ENCODE measurements at regions not wholly inside any gene's neighbourhood (a gene's known extent, or its start where the extent isn't known, plus 50 kb on each side); places are given as distances from the start of the nearest gene placed in this dataset.

DNA sequence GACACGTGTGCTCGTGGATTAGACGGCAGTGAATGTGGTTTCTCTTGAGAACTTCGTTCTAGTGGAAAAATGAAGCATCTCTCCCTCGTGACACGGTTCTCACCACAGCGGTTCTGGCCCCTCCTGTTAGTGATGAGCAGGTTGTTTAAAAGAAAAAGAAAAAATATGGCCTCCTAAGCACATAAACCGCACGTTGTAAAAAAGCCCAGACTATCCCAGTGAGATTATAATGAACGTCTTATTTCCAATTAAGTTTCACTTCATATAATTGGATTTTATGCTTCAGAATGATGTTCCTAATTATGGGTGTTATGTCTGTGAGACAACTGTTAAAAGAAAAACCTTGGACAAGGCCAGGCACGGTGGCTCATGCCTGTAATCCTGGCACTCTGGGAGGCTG lies 74.5 kb upstream of the FRMD1 start:
- TF ChIP-seq POLR2A (conservative IDR thresholded peaks at IDR 0.05) (no peak), ZZZ3 (IDR thresholded peaks at IDR 0.05) (no peak), SREBF2 (CRISPR knock-in tag; IDR thresholded peaks at IDR 0.05) (no peak), ZNF561 (CRISPR knock-in tag; conservative IDR thresholded peaks at IDR 0.05) (no peak), RFX5 (IDR thresholded peaks at IDR 0.05; ENCODE audit: low read depth, low read length) (no peak), RBM17 (IDR thresholded peaks at IDR 0.05; ENCODE audit: borderline replicate concordance, low read depth, low read length) (no peak), PYGO2 (tag; IDR thresholded peaks at IDR 0.05) (no peak), ZNF143 (CRISPR knock-in tag; IDR thresholded peaks at IDR 0.05) (no peak), SMARCB1 (IDR thresholded peaks at IDR 0.05; ENCODE audit: insufficient read length, low read depth) (no peak), HDAC2 (IDR thresholded peaks at IDR 0.05) (no peak)
- TF ChIP-seq, protein P1, sequence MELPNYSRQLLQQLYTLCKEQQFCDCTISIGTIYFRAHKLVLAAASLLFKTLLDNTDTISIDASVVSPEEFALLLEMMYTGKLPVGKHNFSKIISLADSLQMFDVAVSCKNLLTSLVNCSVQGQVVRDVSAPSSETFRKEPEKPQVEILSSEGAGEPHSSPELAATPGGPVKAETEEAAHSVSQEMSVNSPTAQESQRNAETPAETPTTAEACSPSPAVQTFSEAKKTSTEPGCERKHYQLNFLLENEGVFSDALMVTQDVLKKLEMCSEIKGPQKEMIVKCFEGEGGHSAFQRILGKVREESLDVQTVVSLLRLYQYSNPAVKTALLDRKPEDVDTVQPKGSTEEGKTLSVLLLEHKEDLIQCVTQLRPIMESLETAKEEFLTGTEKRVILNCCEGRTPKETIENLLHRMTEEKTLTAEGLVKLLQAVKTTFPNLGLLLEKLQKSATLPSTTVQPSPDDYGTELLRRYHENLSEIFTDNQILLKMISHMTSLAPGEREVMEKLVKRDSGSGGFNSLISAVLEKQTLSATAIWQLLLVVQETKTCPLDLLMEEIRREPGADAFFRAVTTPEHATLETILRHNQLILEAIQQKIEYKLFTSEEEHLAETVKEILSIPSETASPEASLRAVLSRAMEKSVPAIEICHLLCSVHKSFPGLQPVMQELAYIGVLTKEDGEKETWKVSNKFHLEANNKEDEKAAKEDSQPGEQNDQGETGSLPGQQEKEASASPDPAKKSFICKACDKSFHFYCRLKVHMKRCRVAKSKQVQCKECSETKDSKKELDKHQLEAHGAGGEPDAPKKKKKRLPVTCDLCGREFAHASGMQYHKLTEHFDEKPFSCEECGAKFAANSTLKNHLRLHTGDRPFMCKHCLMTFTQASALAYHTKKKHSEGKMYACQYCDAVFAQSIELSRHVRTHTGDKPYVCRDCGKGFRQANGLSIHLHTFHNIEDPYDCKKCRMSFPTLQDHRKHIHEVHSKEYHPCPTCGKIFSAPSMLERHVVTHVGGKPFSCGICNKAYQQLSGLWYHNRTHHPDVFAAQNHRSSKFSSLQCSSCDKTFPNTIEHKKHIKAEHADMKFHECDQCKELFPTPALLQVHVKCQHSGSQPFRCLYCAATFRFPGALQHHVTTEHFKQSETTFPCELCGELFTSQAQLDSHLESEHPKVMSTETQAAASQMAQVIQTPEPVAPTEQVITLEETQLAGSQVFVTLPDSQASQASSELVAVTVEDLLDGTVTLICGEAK (IDR thresholded peaks at IDR 0.05) = no peak
- TF ChIP-seq, protein P1 (CRISPR knock-in tag; IDR thresholded peaks at IDR 0.05) = no peak
- TF ChIP-seq, protein P2, sequence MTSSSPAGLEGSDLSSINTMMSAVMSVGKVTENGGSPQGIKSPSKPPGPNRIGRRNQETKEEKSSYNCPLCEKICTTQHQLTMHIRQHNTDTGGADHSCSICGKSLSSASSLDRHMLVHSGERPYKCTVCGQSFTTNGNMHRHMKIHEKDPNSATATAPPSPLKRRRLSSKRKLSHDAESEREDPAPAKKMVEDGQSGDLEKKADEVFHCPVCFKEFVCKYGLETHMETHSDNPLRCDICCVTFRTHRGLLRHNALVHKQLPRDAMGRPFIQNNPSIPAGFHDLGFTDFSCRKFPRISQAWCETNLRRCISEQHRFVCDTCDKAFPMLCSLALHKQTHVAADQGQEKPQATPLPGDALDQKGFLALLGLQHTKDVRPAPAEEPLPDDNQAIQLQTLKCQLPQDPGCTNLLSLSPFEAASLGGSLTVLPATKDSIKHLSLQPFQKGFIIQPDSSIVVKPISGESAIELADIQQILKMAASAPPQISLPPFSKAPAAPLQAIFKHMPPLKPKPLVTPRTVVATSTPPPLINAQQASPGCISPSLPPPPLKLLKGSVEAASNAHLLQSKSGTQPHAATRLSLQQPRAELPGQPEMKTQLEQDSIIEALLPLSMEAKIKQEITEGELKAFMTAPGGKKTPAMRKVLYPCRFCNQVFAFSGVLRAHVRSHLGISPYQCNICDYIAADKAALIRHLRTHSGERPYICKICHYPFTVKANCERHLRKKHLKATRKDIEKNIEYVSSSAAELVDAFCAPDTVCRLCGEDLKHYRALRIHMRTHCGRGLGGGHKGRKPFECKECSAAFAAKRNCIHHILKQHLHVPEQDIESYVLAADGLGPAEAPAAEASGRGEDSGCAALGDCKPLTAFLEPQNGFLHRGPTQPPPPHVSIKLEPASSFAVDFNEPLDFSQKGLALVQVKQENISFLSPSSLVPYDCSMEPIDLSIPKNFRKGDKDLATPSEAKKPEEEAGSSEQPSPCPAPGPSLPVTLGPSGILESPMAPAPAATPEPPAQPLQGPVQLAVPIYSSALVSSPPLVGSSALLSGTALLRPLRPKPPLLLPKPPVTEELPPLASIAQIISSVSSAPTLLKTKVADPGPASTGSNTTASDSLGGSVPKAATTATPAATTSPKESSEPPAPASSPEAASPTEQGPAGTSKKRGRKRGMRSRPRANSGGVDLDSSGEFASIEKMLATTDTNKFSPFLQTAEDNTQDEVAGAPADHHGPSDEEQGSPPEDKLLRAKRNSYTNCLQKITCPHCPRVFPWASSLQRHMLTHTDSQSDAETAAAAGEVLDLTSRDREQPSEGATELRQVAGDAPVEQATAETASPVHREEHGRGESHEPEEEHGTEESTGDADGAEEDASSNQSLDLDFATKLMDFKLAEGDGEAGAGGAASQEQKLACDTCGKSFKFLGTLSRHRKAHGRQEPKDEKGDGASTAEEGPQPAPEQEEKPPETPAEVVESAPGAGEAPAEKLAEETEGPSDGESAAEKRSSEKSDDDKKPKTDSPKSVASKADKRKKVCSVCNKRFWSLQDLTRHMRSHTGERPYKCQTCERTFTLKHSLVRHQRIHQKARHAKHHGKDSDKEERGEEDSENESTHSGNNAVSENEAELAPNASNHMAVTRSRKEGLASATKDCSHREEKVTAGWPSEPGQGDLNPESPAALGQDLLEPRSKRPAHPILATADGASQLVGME (CRISPR knock-in tag; IDR thresholded peaks at IDR 0.05) = no peak
